ENCODE measurements at regions not wholly inside any gene's neighbourhood (a gene's known extent, or its start where the extent isn't known, plus 50 kb on each side); places are given as distances from the start of the nearest gene placed in this dataset.

DNA sequence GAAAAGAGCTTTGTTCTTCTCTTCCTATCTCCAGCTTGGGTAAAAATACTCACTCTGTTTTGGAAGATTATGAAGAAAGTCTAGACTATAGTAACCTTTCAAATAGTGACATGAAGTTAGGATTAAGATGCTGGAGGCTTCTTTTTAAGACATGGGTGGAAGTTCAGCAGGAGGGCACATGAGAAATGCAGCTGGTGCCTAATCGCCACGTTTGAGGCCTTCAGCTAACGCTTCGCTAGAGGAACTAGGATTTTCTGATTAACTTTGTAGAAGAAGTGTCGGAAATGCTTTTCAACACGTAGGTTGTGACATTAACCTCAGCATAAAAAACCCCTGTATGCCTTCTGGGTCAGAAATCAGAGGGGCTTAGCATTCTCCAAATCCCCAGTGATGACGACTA, 348.1 kb upstream of the MAP3K7 start:
- H3K27ac Mint-ChIP-seq = no peak overlapping the region
- ATAC-seq (no peak), DNase-seq (ENCODE audit: low spot score) (no peak)
- H3K4me3 Mint-ChIP-seq = no peak overlapping the region
- no peaks in the 10 kb centered on the region for H3K36me3 Mint-ChIP-seq
- no peaks in the 10 kb centered on the region for H3K9me3 Mint-ChIP-seq
- peaks cover 0 to 4% of the 10 kb centered on the region in 2 donors for H3K4me1 Mint-ChIP-seq (ENCODE audit: low read depth in 2 of 2)
- peaks cover 5 to 13% of the 10 kb centered on the region in 2 donors for H3K27me3 Mint-ChIP-seq

- no peaks in the 10 kb centered on the region for H3K9me3 Mint-ChIP-seq
- H3K4me3 Mint-ChIP-seq = no peak overlapping the region
- no peaks in the 10 kb centered on the region for H3K36me3 Mint-ChIP-seq
- no peak overlapping the region for H3K27ac Mint-ChIP-seq
- DNase-seq (ENCODE audit: low spot score) = no peak
- ATAC-seq = no peak
- peaks cover 7 to 21% of the 10 kb centered on the region in 2 donors for H3K27me3 Mint-ChIP-seq
- H3K4me1 Mint-ChIP-seq (ENCODE audit: low read depth in 2 of 2) = peaks cover 0 to 4% of the 10 kb centered on the region in 2 donors
Measured at GRCh38 chr6:90934081-90934480, 347.2 kb upstream of the MAP3K7 start.

GRCh38 chr6:90932351-90932750, 345.5 kb upstream of the MAP3K7 start:
- Mint-ChIP-seq H3K27ac (no peak overlapping the region), H3K36me3 (no peaks in the 10 kb centered on the region), H3K27me3 (peaks cover 7 to 23% of the 10 kb centered on the region in 2 donors), H3K9me3 (no peaks in the 10 kb centered on the region), H3K4me1 (ENCODE audit: low read depth in 2 of 2) (peaks cover 0 to 4% of the 10 kb centered on the region in 2 donors), H3K4me3 (no peak overlapping the region)
- ATAC-seq = no peak
- DNase-seq (ENCODE audit: low spot score) = no peak

- Mint-ChIP-seq H3K27ac (no peak overlapping the region), H3K27me3 (peaks cover 10 to 23% of the 10 kb centered on the region in 2 donors), H3K36me3 (no peaks in the 10 kb centered on the region), H3K4me3 (no peak overlapping the region), H3K4me1 (ENCODE audit: low read depth in 2 of 2) (no peaks in the 10 kb centered on the region), H3K9me3 (no peaks in the 10 kb centered on the region)
- DNase-seq (ENCODE audit: low spot score) (no peak), ATAC-seq (no peak)
Measured at GRCh38 chr6:90928051-90928450, 341.2 kb upstream of the MAP3K7 start.

DNA sequence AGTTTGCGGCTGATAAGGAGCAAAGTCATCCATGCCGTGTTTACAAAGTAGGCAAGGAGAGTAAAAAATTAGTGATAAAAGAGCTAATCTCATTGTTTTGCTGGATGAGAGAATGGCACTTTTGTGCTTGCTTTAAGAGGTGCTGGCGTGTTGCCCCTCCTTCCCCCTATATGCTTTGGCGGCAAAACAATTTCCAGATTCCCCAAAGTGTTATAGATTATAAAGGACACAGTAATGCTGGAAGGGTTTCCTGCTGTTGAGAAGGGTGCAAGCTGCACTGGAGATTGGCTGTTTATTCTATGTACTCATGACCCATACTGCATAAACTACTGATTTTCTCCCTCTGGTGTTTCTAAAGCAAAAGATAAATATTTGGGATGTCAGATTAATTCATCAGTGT, 338.9 kb upstream of the MAP3K7 start:
- Mint-ChIP-seq H3K4me1 (ENCODE audit: low read depth in 2 of 2) (no peaks in the 10 kb centered on the region), H3K4me3 (no peak overlapping the region), H3K27ac (no peak overlapping the region), H3K36me3 (no peaks in the 10 kb centered on the region), H3K27me3 (peaks cover 5 to 12% of the 10 kb centered on the region in 2 donors), H3K9me3 (no peaks in the 10 kb centered on the region)
- DNase-seq (ENCODE audit: low spot score) (no peak), ATAC-seq (no peak)

DNA sequence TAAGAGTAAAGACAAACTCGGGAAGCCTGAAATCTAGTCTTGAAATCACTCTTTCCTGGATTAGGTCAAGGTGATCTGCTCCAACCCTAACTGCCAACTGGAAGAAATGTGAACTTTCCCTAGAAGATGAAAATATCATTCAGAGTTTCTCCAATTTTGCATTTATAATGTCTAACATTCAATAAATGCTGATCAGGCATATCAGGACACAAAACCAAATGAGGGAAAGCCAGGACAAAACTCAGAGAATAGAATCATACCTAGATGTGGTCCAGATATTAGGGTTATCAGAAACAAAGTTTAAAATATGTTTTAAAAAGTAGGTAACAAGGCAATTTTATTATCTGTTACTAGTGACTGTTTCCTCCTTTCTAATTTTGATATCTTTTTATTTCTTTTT, 335.5 kb upstream of the MAP3K7 start:
- Mint-ChIP-seq H3K27ac (no peak overlapping the region), H3K36me3 (no peaks in the 10 kb centered on the region)
- no peak for ATAC-seq

GRCh38 chr6:90918361-90918760, 331.5 kb upstream of the MAP3K7 start:
- no peaks in the 10 kb centered on the region for H3K9me3 Mint-ChIP-seq
- peaks cover 0 to 3% of the 10 kb centered on the region in 2 donors for H3K27me3 Mint-ChIP-seq
- H3K4me1 Mint-ChIP-seq (ENCODE audit: low read depth in 2 of 2) = no peaks in the 10 kb centered on the region
- H3K36me3 Mint-ChIP-seq = peaks cover 4% of the 10 kb centered on the region
- H3K27ac Mint-ChIP-seq = no peak overlapping the region
- ATAC-seq (no peak), DNase-seq (ENCODE audit: low spot score) (no peak)
- no peak overlapping the region for H3K4me3 Mint-ChIP-seq

More for the DNA sequence above, 335.5 kb upstream of the MAP3K7 start:
- no peaks in the 10 kb centered on the region for H3K4me1 Mint-ChIP-seq (ENCODE audit: low read depth in 2 of 2)
- peaks cover 0 to 5% of the 10 kb centered on the region in 2 donors for H3K27me3 Mint-ChIP-seq
- H3K4me3 Mint-ChIP-seq = no peak overlapping the region
- no peak for DNase-seq (ENCODE audit: low spot score)
- no peaks in the 10 kb centered on the region for H3K9me3 Mint-ChIP-seq

- H3K9me3 Mint-ChIP-seq = no peaks in the 10 kb centered on the region
- H3K27ac Mint-ChIP-seq = no peak overlapping the region
- H3K36me3 Mint-ChIP-seq = peaks cover 4% of the 10 kb centered on the region
- peaks cover 0 to 3% of the 10 kb centered on the region in 2 donors for H3K27me3 Mint-ChIP-seq
- no peak overlapping the region for H3K4me3 Mint-ChIP-seq
- ATAC-seq (no peak), DNase-seq (ENCODE audit: low spot score) (no peak)
- no peaks in the 10 kb centered on the region for H3K4me1 Mint-ChIP-seq (ENCODE audit: low read depth in 2 of 2)
Measured at GRCh38 chr6:90917376-90917775, 330.5 kb upstream of the MAP3K7 start.

GRCh38 chr6:90916968-90917367, 330.1 kb upstream of the MAP3K7 start:
- Mint-ChIP-seq H3K36me3 (peaks cover 4% of the 10 kb centered on the region), H3K27ac (no peak overlapping the region), H3K4me3 (no peak overlapping the region), H3K27me3 (peaks cover 0 to 3% of the 10 kb centered on the region in 2 donors), H3K4me1 (ENCODE audit: low read depth in 2 of 2) (no peaks in the 10 kb centered on the region), H3K9me3 (no peaks in the 10 kb centered on the region)
- ATAC-seq (no peak), DNase-seq (ENCODE audit: low spot score) (no peak)

DNA sequence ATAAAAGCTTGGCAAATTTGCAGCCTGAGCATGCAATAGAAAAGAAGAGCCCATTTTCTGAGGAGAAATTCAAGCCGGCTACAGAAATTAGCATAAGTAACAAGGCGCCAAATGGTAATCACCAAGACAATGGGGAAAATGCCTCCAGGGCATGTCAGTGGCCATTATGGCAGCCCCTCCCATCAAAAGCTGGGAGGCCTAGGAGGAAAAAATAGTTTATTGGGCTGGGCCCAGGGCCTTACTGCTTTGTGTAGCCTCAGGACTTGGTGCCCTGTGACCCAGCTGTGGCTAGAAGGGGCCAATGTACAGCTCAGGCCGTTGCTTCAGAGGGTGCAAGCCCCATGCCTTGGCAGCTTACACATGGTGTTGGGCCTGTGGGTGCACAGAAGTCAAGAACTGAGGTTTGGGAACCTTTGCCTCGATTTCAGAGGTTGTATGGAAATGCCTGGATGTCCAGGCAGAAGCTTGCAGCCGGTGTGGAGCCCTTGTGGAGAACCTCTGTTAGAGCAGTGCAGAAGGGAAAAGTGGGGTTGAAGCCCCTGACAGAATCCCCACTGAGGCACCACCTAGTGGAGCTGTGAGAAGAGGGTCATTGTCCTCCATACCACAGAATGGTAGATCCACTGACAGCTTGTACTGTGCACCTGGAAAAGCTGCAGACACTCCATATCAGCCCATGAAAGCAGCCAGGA, 328.5 kb upstream of the MAP3K7 start:
- no peak for ATAC-seq
- H3K36me3 Mint-ChIP-seq = peaks cover 4% of the 10 kb centered on the region

DNA sequence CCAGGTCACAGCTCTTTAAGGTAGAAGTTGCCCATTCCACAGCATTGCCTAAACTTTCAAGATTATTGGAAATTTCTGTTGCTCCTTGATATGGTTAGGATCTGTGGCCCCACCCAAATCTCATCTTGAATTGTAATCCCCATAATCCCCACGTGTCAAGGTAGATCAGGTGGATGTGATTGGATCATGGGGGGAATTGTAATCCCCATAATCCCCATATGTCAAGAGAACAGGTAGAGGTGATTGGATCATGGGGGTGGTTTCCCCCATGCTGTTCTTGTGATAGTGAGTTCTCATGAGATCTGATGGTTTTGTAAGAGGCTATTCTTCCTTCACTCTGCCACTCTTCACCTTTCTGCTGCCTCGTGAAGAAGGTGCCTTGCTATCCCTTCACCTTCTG, 327.4 kb upstream of the MAP3K7 start:
- ATAC-seq (no peak), DNase-seq (ENCODE audit: low spot score) (no peak)
- Mint-ChIP-seq H3K36me3 (peaks cover 4% of the 10 kb centered on the region), H3K27me3 (peaks cover 3 to 6% of the 10 kb centered on the region in 2 donors), H3K9me3 (no peaks in the 10 kb centered on the region), H3K4me3 (no peak overlapping the region), H3K4me1 (ENCODE audit: low read depth in 2 of 2) (no peaks in the 10 kb centered on the region), H3K27ac (no peak overlapping the region)

More for the DNA sequence above, 328.5 kb upstream of the MAP3K7 start:
- H3K27me3 Mint-ChIP-seq = peaks cover 0 to 5% of the 10 kb centered on the region in 2 donors
- H3K4me1 Mint-ChIP-seq (ENCODE audit: low read depth in 2 of 2) = no peaks in the 10 kb centered on the region
- H3K4me3 Mint-ChIP-seq = no peak overlapping the region
- H3K27ac Mint-ChIP-seq = no peak overlapping the region
- H3K9me3 Mint-ChIP-seq = no peaks in the 10 kb centered on the region
- DNase-seq (ENCODE audit: low spot score) = no peak

DNA sequence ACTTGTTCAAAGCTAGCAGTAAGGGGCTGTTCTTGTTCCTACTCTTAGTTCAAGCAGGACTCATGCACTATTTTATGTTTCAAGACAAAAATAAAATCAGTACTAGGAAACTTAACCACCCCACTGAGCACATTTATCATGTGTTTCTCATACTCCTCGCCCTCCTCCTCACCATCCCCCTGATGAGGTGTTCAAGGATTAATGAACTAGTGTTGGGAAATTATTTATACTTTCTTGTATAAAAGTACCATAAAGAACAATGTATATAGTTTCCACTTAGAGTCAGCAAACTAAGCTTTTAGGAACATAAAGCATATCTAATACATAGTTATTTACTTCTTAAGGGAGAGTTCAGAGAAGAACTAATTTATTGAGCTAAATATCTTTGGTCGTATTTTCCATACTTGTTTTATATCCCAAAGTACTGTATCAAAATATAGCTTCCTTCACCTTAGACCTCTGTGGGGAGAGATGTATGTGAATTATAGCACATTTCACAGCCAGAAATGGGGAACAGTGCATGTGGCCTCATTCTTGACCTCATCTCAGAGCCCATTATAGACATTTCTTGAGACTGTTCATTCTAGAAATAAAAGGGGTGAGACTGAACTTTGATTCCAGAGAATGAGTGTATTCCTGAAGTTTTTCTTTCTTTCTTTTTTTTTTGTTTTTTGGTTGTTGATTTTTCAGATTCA, 326.5 kb upstream of the MAP3K7 start:
- Mint-ChIP-seq H3K36me3 (peaks cover 4% of the 10 kb centered on the region), H3K9me3 (no peaks in the 10 kb centered on the region), H3K27ac (no peak overlapping the region), H3K27me3 (peaks cover 3 to 6% of the 10 kb centered on the region in 2 donors), H3K4me1 (ENCODE audit: low read depth in 2 of 2) (no peaks in the 10 kb centered on the region), H3K4me3 (no peak overlapping the region)
- DNase-seq (ENCODE audit: low spot score) (no peak), ATAC-seq (no peak)

DNA sequence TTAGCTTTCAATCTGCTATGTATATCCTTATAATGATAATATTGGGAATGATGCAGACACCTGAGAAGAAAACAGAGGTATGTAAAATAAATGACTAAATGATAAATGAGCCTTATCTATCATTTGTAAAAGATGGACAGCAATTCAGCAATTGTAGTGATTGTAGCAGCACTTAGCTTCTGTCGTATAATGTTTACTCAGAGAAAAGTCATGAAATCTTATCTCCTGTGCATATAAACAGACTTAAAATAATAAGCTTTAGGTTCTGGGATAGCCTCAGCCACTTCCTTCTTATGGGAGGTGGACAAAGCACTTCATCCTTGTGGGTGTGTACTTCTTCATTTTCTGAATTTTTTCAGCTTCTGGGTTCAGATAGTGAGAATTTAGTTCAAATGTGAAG, 324.8 kb upstream of the MAP3K7 start:
- no peak for DNase-seq (ENCODE audit: low spot score)
- peaks cover 4% of the 10 kb centered on the region for H3K36me3 Mint-ChIP-seq
- ATAC-seq = no peak
- no peaks in the 10 kb centered on the region for H3K4me1 Mint-ChIP-seq (ENCODE audit: low read depth in 2 of 2)
- H3K9me3 Mint-ChIP-seq = no peaks in the 10 kb centered on the region
- H3K4me3 Mint-ChIP-seq = no peak overlapping the region
- H3K27ac Mint-ChIP-seq = no peak overlapping the region
- H3K27me3 Mint-ChIP-seq = peaks cover 3 to 6% of the 10 kb centered on the region in 2 donors

DNA sequence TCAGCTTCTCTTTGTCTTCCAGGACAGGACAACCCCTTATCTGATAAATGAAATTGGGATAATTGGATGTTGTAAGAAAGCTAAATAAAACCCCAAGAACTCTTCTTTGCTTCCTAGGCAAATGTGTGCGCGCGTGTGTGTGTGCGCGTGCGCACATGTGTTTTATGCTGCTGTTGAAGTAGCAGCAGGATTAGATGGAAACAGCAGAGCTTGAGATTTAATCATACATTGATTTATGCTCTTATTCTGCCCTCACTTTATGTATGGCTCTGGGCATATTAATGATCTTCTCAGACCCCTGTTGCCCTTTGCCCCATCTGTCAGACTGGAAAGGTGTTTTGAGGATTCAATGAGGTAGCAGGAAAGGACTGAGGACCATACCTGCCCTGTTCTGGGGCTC, 324.0 kb upstream of the MAP3K7 start:
- Mint-ChIP-seq H3K27ac (no peak overlapping the region), H3K4me1 (ENCODE audit: low read depth in 2 of 2) (no peaks in the 10 kb centered on the region), H3K27me3 (peaks cover 3 to 6% of the 10 kb centered on the region in 2 donors), H3K4me3 (no peak overlapping the region), H3K36me3 (peaks cover 4% of the 10 kb centered on the region), H3K9me3 (no peaks in the 10 kb centered on the region)
- DNase-seq (ENCODE audit: low spot score) (no peak), ATAC-seq (no peak)

Measured in natural killer cell treated with Interleukin-12 subunit alpha and Interleukin-12 subunit beta and Interleukin-15 and Interleukin-18, amount 100 ng/mL, for 72 hours (primary cell).